H7 (cell line): ENCODE measurements at regions not wholly inside any gene's neighbourhood (a gene's known extent, or its start where the extent isn't known, plus 50 kb on each side); places are given as distances from the start of the nearest gene placed in this dataset.

Source experiments
- DNase-seq: peaks from one replicate; pipeline ENCODE4 v3.0.0; 2012
- H3K27me3 ChIP-seq: 2 replicates; pipeline ENCODE4 v1.6.0; 2011; ENCODE audit warnings: mild to moderate bottlenecking, low read length; ENCODE audit not compliant: control insufficient read depth, insufficient read depth
- H3K36me3 ChIP-seq: replicated peaks from 2 replicates; pipeline ENCODE4 v1.5.1; 2011; ENCODE audit warnings: low read length; ENCODE audit not compliant: control insufficient read depth, insufficient read depth
- H3K4me3 ChIP-seq: 2 replicates; pipeline ENCODE4 v1.5.1; 2011; ENCODE audit warnings: low read depth, mild to moderate bottlenecking, control low read depth, low read length, moderate library complexity; ENCODE audit not compliant: insufficient read depth

DNA sequence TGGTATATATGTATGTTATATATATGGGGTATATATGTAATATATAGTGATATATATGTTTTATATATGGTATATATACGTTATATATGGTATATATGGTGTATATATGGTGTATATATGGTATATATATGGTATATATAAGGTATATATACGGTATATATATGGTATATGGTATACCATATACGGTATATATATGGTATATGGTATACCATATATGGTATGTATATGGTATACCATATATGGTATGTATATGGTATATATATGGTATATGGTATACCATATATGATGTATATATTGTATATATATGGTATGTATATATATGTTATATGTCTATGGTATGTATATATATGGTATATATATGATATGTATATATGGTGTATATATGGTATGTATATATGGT lies 447.7 kb upstream of the USP24 start:
- Histone ChIP-seq H3K36me3 (no peaks in the 10 kb centered on the region), H3K27me3 (no peaks in the 10 kb centered on the region; the same call in 1 of the 2 replicates), H3K4me3 (no peak overlapping the region)
- no peak for DNase-seq

GRCh38 chr1:55658917-55659316 lies 443.8 kb upstream of the USP24 start:
- Histone ChIP-seq H3K4me3 (no peak overlapping the region), H3K36me3 (no peaks in the 10 kb centered on the region), H3K27me3 (no peaks in the 10 kb centered on the region)
- DNase-seq: no peak

- Histone ChIP-seq H3K4me3 (no peak overlapping the region), H3K36me3 (no peaks in the 10 kb centered on the region), H3K27me3 (no peaks in the 10 kb centered on the region; the same call in 1 of the 2 replicates)
- DNase-seq: no peak
Measured at GRCh38 chr1:55654750-55655149, 439.6 kb upstream of the USP24 start.

DNA sequence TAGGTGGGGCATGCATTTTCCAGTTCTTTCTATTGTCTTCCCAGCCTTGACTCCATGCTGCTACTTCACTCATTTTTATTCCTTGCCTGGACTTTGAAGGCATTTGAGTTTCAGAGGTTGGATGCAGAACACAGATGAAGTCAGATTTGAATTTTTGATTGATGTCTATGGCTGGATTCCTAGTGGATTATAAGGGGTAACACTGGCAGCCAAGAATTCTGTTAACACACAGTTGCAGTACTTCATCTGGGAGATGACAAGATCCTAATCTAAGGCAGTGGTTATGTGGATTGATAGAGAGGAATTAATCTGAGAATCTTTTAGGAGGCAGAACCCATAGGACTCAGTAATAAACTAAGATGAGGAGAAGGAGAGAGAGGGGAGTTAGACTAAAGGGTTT lies 439.0 kb upstream of the USP24 start:
- no peak for DNase-seq
- Histone ChIP-seq H3K36me3 (no peaks in the 10 kb centered on the region), H3K27me3 (no peaks in the 10 kb centered on the region; the same call in 1 of the 2 replicates), H3K4me3 (no peak overlapping the region)

DNA sequence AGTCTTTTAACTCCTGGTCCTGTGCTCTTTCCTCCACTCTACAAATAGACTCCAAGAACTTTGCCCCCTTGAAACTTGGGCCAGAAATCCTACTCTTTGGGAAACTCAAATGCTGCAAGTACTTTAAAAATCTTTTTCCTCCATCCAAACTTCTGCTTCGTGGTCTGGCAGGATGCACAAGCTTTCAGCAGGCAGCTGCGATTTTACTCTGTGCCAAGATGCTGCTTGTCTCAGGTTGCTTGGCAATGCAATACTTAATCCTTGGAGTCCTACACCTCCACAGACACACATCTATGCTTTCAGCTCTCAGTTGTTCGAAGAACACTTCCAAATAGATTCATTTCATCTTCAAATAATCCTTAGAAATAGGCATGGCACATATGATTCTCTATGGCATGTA lies 435.3 kb upstream of the USP24 start:
- no peaks in the 10 kb centered on the region; the same call in 1 of the 2 replicates for H3K27me3 ChIP-seq
- no peak for DNase-seq
- no peak overlapping the region for H3K4me3 ChIP-seq
- no peaks in the 10 kb centered on the region for H3K36me3 ChIP-seq

- H3K36me3 ChIP-seq: no peaks in the 10 kb centered on the region
- H3K4me3 ChIP-seq: no peak overlapping the region
- DNase-seq: no peak
Measured at GRCh38 chr1:55646181-55646580, 431.0 kb upstream of the USP24 start.

DNA sequence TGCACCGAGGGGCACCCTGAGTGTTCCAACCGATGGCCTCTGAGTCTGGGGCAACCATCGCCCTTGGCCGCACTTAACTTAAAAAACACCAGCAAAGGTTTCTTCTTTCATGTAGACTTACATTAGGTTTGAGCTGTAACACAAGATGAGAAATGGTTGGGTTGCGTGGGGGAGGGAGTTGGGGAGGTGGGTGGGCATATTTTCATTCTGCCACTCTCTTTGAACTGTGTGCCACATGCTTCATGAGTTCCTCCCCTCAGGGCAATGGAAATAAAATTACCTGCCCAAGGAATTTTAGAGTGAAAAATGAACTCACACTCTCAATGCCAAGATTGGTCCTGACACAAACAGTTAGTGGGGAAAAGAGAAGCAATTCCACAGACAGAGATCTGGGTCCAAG lies 430.1 kb upstream of the USP24 start:
- DNase-seq: no peak
- H3K27me3 ChIP-seq: no peaks in the 10 kb centered on the region
- no peaks in the 10 kb centered on the region for H3K36me3 ChIP-seq
- no peak overlapping the region for H3K4me3 ChIP-seq

More at GRCh38 chr1:55646181-55646580, 431.0 kb upstream of the USP24 start:
- no peaks in the 10 kb centered on the region; the same call in 1 of the 2 replicates for H3K27me3 ChIP-seq

- Histone ChIP-seq H3K36me3 (no peaks in the 10 kb centered on the region), H3K4me3 (no peak overlapping the region), H3K27me3 (no peaks in the 10 kb centered on the region)
- DNase-seq: no peak
Measured at GRCh38 chr1:55641947-55642346, 426.8 kb upstream of the USP24 start.

- DNase-seq: no peak
- no peak overlapping the region for H3K4me3 ChIP-seq
- no peaks in the 10 kb centered on the region for H3K27me3 ChIP-seq
- H3K36me3 ChIP-seq: no peaks in the 10 kb centered on the region
Measured at GRCh38 chr1:55640708-55641473, 425.7 kb upstream of the USP24 start.

DNA sequence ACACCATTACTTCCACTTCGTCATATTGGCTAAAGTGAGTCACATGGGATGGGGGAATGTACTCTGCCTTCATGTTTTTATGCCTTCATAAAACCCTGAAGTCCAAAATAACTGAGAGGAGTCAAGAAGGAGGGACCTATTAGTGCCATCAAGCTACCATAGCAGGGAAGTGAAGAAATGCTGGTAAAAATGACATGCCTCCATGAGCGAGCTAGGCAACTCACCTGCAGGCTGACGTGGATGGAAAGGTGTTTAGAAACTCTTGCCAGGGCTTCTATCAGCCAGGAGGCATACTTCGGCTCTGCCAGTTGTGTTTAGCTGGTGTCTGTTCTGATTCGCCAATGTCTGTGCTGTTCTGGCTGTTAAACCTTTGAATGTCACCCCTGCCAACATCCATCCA lies 424.4 kb upstream of the USP24 start:
- Histone ChIP-seq H3K4me3 (no peak overlapping the region), H3K27me3 (no peaks in the 10 kb centered on the region), H3K36me3 (no peaks in the 10 kb centered on the region)
- no peak for DNase-seq

DNA sequence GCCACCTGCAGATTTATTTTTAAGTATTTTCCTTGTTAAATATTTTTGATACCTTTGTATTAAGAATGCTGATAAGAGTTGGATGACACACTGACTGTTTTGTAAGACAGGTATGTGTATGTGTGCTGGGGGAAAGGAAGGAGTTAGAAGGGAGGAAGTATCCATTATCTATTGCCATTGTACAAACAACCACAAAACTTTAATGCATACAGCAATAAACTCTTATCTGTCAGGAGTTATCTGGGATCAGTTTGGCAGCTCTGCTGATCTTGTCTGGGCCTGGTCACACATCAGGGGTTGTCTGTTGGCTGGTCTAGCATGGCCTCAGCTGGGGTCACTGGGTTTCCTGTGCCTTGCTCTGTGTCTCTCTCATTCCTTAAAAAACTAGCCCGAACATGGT lies 423.9 kb upstream of the USP24 start:
- DNase-seq: no peak
- Histone ChIP-seq H3K27me3 (no peaks in the 10 kb centered on the region), H3K4me3 (no peak overlapping the region), H3K36me3 (no peaks in the 10 kb centered on the region)

GRCh38 chr1:55636696-55637095 lies 421.5 kb upstream of the USP24 start:
- DNase-seq: no peak
- Histone ChIP-seq H3K27me3 (no peaks in the 10 kb centered on the region), H3K4me3 (no peak overlapping the region), H3K36me3 (no peaks in the 10 kb centered on the region)

DNA sequence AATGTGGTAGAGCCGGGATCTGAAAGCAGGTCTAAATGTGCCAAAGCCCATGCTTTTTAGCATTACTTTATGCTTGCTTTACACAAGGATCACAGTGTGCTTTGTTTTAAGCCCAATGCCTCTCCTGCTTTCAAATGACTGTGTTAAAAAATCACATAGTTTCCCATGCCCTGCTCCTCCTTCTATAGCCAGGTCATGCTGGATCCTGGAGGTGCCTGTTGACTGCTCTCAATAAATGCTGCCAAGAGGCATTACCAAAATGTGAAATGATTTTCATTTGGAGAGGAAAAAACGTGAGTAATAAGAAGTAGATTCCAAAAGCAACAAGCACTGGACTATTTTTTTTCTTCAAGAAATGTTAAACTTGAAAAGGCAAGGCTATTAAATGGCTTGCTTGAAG lies 420.7 kb upstream of the USP24 start:
- H3K4me3 ChIP-seq: no peak overlapping the region
- DNase-seq: no peak
- H3K27me3 ChIP-seq: no peaks in the 10 kb centered on the region
- H3K36me3 ChIP-seq: no peaks in the 10 kb centered on the region

DNA sequence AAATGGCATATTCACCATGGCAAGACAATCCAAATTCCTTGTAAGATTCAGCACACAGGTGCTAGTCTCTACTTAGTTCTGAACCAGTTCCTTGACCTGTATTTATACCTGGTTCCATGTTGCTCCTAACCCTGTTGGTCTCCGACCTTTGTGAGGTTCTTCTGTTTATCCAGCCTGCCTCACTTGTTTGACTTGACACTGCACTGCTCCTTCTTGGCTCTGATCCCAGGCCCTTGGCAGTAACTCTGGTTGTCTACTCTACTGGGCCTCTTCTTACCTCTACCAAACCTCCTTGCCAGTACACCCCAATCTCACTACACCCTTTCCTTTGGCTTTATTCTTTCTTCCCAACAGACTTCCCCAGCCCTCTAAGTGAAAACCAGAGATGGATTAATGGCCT lies 419.4 kb upstream of the USP24 start:
- Histone ChIP-seq H3K27me3 (no peaks in the 10 kb centered on the region), H3K36me3 (no peaks in the 10 kb centered on the region), H3K4me3 (no peak overlapping the region)
- DNase-seq: no peak

DNA sequence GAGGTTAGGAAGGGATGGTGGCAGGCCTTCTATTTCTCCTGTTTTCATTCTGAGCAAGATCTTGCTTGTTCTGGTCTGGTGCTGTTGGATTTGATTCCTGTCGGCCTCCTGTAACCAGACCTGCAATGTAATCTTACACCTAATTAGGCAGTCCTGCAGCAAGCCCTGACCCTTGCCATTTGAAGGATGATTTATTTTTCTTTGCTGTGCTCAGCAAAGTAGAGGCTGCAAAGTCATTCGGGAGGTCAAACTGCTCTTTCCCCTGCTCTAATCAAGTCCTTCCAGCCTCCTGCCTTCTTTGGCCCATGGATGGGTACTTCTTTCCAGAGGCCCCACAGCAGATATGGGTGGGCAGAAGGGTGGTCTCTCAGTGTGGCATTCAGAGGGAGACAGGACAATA lies 417.7 kb upstream of the USP24 start:
- no peaks in the 10 kb centered on the region for H3K27me3 ChIP-seq
- H3K36me3 ChIP-seq: no peaks in the 10 kb centered on the region
- DNase-seq: peak; percentile 3
- H3K4me3 ChIP-seq: no peak overlapping the region

DNA sequence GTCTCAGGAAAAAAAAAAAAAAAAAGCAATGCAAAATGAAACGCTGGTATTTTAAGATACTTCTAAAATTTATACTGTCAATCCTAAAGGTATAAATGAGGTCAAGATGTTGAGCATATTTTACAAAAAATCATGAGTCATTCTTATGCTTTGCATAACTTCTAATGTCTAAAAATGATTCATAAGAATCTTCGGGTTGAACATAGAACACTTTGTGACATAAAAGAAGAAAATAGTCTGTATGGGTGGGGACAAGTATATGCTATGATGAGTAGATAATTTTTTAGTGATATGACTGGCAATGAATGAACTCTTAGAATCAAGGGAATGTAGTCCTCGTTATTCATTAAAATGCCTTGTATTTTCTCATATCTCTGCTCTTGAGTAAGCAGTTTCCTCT lies 416.9 kb upstream of the USP24 start:
- Histone ChIP-seq H3K36me3 (no peaks in the 10 kb centered on the region), H3K27me3 (no peaks in the 10 kb centered on the region), H3K4me3 (no peak overlapping the region)
- DNase-seq: no peak
